Muscle of leg (tissue), 3 donors: ENCODE measurements at regions not wholly inside any gene's neighbourhood (a gene's known extent, or its start where the extent isn't known, plus 50 kb on each side); places are given as distances from the start of the nearest gene placed in this dataset.
"Not testable (repeated sequence)": the region's sequence is repeated elsewhere in the genome, so short reads cannot be mapped to it uniquely, and the experiment has no call there.

Source experiments
- DNase-seq: peaks from one replicate; pipeline ENCODE4 v3.0.0; 2013
- H3K27ac ChIP-seq: one replicate; pipeline ENCODE4 v1.5.1; 2013; ENCODE audit warnings: mild to moderate bottlenecking, low read length, control low read depth
- H3K27me3 ChIP-seq: one replicate; pipeline ENCODE4 v1.6.1; 2013; ENCODE audit warnings: low read length; ENCODE audit not compliant: control insufficient read depth, insufficient read depth
- H3K36me3 ChIP-seq: one replicate; pipeline ENCODE4 v1.6.1; 2013; ENCODE audit warnings: low read length; ENCODE audit not compliant: control insufficient read depth, insufficient read depth
- H3K4me1 ChIP-seq: one replicate; pipeline ENCODE4 v1.6.1; 2013; ENCODE audit warnings: low read length; ENCODE audit not compliant: control insufficient read depth, insufficient read depth
- H3K4me3 ChIP-seq: one replicate; pipeline ENCODE4 v1.5.1; 2013; ENCODE audit warnings: low read length, control low read depth
- H3K9me3 ChIP-seq: replicated peaks from 2 replicates; pipeline ENCODE4 v1.6.1; 2013; ENCODE audit warnings: low read depth, low read length; ENCODE audit not compliant: control insufficient read depth
- WGBS: methylation state at CpG from one replicate; pipeline ENCODE4 v1.1.5; 2013; ENCODE audit warnings: missing lambda C conversion rate; ENCODE audit not compliant: insufficient coverage; 5-methylcytosine and 5-hydroxymethylcytosine counted together

DNA sequence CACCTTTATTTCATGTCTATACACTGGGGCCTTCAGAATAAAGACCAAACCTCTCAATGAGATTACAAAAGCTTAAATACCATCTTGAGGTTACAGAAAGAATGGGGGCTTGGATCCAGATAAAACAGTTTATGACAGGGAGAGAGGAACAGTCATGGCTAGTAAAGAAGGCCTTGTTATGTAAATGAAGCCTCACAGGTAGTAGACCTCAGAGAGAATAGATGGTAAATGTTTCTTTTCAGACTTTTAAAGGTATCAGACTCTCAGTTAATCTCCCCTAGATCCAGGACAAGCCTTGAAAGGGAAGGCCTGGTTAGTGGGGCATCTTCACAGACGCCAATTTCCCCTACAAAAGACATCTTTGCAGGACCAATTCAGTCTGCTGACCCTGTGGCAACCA, 1325.6 kb downstream of the HACE1 start:
- WGBS: no CpG with 5 or more reads among the region's 1 CpG
- no peak for DNase-seq
- Histone ChIP-seq H3K4me3 (no peak overlapping the region), H3K27ac (no peak overlapping the region), H3K9me3 (no peaks in the 10 kb centered on the region), H3K4me1 (no peaks in the 10 kb centered on the region), H3K27me3 (no peaks in the 10 kb centered on the region), H3K36me3 (no peaks in the 10 kb centered on the region)

DNA sequence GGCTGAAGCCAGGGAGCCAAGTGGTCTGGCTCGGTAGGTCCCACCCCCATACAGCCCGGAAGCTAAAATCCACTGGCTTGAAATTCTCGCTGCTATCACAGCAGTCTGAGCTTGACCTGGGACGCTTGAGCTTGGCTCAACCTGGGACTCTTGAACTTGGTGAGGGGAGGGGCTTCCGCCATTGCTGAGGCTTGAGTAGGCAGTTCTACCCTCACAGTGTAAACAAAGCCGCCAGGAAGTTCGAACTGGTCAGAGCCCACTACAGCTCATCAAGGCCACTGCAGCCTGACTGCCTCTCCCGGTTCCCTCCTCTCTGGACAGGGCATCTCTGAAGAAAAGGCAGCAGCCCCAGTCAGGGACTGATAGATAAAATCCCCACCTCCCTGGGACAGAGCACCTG, 1337.7 kb downstream of the HACE1 start:
- no peak overlapping the region for H3K4me3 ChIP-seq
- 93% methylated on average over 8 of the region's 8 CpGs for WGBS
- peaks cover 10% of the 10 kb centered on the region for H3K9me3 ChIP-seq
- no peak overlapping the region for H3K27ac ChIP-seq
- H3K36me3 ChIP-seq: no peaks in the 10 kb centered on the region
- no peaks in the 10 kb centered on the region for H3K27me3 ChIP-seq
- H3K4me1 ChIP-seq: no peaks in the 10 kb centered on the region
- no peak for DNase-seq

DNA sequence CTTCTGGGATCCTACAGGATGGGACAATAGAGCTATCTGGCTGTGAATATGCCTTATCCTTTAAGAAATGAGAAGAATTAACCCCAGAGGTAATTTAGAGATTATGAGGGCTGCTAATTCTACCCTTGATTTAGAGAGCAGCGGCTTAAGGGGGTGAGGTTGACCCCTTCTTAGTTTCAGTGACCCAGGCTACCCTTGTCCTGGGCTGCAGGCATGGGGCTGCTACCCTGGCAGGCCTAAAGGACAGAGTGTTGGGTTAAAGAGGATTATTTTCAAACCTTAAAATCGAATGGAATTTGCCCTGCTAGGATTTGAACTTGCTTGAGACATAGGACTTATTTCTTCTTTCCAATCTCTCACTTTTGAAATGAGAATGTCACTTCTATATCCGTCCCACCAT, 1343.4 kb downstream of the HACE1 start:
- Histone ChIP-seq H3K27me3 (no peaks in the 10 kb centered on the region), H3K27ac (no peak overlapping the region), H3K4me1 (no peaks in the 10 kb centered on the region), H3K4me3 (no peak overlapping the region), H3K9me3 (no peaks in the 10 kb centered on the region), H3K36me3 (no peaks in the 10 kb centered on the region)
- no peak for DNase-seq
- no CpG with 5 or more reads among the region's 3 CpGs for WGBS

DNA sequence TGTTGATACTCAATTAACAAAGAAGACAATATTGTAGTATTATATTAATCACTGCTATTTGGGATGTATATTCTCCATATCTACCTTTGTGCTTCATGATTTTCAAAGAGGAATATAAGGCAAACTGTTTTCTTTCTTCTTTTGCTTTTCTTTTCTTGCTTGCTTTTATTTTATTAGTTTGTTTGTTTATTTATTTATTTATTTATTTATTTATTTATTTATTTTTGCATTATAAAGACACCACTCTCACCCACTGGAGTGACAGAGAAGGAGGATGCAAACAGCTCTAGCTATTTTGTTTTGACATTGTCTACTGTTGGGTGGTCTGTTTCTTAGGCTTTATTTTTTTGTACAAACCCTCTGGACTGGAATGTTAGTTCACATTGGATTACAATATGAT, 1352.7 kb downstream of the HACE1 start:
- Histone ChIP-seq H3K4me3 (no peak overlapping the region), H3K27me3 (no peaks in the 10 kb centered on the region)

DNA sequence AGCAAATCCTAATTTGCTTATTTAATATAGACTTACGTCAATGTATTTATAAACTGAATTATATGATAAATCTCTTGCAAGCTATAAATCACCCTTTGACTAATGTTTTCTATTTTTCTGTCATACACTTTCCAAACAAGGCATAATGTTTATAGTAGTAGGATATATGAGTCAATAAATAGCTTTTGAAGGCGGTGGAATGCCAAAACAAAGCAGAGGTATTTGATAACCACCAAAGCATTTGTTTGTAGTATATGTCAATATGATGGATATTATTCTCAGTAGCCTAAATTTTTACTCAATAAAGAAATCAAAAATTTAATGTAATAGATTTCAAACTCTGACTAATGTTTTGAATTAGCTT, 1354.6 kb downstream of the HACE1 start:
- Histone ChIP-seq H3K4me1 (no peaks in the 10 kb centered on the region), H3K36me3 (no peaks in the 10 kb centered on the region), H3K27ac (no peak overlapping the region), H3K4me3 (no peak overlapping the region), H3K27me3 (no peaks in the 10 kb centered on the region), H3K9me3 (no peaks in the 10 kb centered on the region)
- WGBS: no CpG with 5 or more reads among the region's 2 CpGs
- no peak for DNase-seq

More for the DNA sequence above, 1352.7 kb downstream of the HACE1 start:
- H3K27ac ChIP-seq: no peak overlapping the region
- H3K9me3 ChIP-seq: no peaks in the 10 kb centered on the region
- H3K4me1 ChIP-seq: no peaks in the 10 kb centered on the region
- no peak for DNase-seq
- no peaks in the 10 kb centered on the region for H3K36me3 ChIP-seq

DNA sequence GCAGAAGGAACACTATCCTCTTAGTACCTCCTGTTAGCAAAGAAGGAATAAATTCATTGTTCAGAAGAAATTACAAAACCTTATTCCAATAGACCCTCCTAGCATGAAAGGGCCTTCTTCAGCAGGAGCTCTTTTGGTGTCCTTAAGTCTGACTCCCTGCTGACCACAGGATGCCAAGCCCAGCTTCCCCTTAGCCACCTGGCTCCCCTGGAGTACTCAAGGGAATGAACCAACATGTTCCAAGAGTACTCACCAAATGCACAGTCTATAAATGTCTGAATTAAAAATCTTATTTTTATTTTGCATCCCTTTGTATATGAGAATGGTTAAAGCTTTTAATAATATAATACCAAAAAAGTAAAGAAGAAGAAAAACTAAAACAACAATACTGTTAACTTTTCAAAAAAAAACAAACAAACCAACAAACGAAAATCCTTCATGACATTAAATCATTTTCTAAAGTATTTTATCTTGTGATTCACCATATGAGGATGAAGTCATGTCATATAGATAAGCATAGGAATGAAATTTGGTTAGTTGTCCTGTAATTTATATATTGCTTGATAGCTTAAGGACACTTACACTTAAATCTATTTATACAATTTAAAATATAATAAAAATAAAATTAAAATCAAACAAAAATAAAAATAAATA, 1355.1 kb downstream of the HACE1 start:
- no peaks in the 10 kb centered on the region for H3K36me3 ChIP-seq
- H3K4me3 ChIP-seq: no peak overlapping the region
- no peak overlapping the region for H3K27ac ChIP-seq
- WGBS: no CpG with 5 or more reads among the region's 1 CpG
- no peaks in the 10 kb centered on the region for H3K27me3 ChIP-seq
- no peaks in the 10 kb centered on the region for H3K4me1 ChIP-seq
- no peaks in the 10 kb centered on the region for H3K9me3 ChIP-seq
- no peak for DNase-seq

DNA sequence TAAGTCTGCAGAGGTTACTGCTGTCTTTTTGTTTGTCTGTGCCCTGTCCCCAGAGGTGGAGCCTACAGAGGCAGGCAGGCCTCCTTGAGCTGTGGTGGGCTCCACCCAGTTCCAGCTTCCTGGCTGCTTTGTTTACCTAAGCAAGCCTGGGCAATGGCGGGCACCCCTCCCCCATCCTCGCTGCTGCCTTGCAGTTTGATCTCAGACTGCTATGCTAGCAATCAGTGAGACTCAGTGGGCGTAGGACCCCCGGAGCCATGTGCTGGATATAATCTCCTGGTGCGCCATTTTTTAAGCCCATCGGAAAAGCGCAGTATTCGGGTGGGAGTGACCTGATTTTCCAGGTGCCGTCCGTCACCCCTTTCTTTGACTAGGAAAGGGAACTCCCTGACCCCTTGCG, 1363.1 kb downstream of the HACE1 start:
- not testable (repeated sequence) for H3K9me3 ChIP-seq, H3K4me3 ChIP-seq, H3K27me3 ChIP-seq, DNase-seq, H3K27ac ChIP-seq, H3K4me1 ChIP-seq, H3K36me3 ChIP-seq
- 94% methylated on average over 6 of the region's 11 CpGs for WGBS

DNA sequence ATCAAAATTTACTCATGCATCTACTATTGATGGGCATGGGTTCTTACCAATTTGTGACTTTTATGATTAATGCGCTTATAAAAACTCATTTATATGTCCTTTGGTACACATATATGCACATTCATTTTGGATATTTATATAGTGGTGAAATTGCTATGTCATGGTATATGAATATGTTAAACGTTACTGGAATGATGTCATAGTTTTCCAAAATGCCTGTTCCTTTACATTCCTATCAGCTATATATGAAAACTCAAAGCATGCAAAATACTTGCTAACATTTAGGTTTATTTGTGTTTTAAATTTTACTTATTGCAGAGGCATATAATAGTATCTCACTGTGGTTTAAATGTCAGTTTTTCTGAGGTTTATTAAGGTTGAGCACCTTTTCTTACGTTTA, 1403.1 kb downstream of the HACE1 start:
- no peaks in the 10 kb centered on the region for H3K27me3 ChIP-seq
- H3K4me3 ChIP-seq: no peak overlapping the region
- H3K4me1 ChIP-seq: no peaks in the 10 kb centered on the region
- DNase-seq: no peak
- no peaks in the 10 kb centered on the region for H3K36me3 ChIP-seq
- WGBS: no CpG with 5 or more reads among the region's 3 CpGs
- peaks cover 4% of the 10 kb centered on the region for H3K9me3 ChIP-seq
- H3K27ac ChIP-seq: no peak overlapping the region

DNA sequence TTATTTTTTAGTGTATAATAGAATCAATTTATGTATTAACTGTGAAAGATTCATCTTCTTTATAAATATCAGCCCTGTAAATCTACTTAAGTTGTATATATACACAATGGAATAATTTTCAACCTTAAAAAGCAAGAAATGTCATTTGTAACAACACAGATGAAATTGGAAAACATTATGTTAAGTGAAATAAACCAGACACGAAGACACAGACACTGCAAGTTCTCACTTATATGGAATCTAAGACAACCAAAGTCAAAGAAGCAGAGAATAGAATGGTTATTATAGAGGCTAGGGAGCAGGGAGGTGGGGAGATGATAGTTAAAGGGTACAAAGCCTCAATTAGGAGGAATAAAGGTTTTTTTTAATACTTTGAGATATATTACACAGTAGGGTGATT, 1404.4 kb downstream of the HACE1 start:
- Histone ChIP-seq H3K4me3 (no peak overlapping the region), H3K27ac (no peak overlapping the region), H3K4me1 (no peaks in the 10 kb centered on the region), H3K9me3 (peaks cover 4% of the 10 kb centered on the region), H3K36me3 (no peaks in the 10 kb centered on the region), H3K27me3 (no peaks in the 10 kb centered on the region)
- no peak for DNase-seq
- WGBS: no CpG with 5 or more reads among the region's 1 CpG

DNA sequence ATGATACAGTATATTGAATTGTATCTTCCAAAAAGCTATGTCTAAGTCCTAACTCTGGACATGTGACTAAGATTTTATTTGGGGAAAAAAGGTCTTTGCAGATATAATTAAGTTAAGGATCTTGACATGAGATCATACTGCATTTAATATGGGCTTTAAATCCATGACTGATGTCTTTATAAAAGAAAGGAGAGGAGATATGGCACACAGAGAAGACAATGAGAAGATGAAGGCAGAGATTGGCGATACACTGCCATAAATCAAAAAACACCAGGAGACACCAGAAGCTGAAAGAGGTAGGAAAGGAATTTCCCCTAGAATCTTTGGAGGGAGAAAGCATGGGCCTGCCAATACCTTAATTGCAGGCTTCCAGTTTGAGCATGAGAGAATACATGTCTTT, 1450.2 kb downstream of the HACE1 start:
- DNase-seq: no peak
- no CpG with 5 or more reads among the region's 1 CpG for WGBS

DNA sequence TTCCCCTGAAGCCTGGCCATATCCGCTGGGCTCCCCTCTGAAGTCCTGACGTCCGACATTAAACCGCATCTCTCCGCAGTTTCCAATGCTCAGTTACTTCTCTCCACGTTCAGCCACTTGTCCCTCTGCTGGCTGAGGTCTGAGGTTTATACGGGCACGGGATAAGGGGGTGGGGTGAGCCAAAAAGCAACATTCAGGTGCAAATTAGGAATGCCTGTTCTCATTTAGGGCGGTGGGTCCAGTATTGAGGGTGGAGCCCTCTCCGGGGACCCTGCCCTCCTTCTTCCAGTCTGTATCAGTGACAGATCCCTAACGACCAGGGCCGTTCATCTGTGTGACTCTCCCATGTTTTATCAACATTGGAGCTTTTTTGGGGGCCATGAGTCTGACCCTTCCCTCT, 1454.4 kb downstream of the HACE1 start:
- Histone ChIP-seq H3K9me3 (no peaks in the 10 kb centered on the region), H3K4me3 (no peak overlapping the region), H3K27ac (no peak overlapping the region), H3K27me3 (no peaks in the 10 kb centered on the region), H3K4me1 (no peaks in the 10 kb centered on the region), H3K36me3 (no peaks in the 10 kb centered on the region)
- no peak for DNase-seq
- 84% methylated on average over 3 of the region's 12 CpGs for WGBS

More for the DNA sequence above, 1450.2 kb downstream of the HACE1 start:
- Histone ChIP-seq H3K36me3 (no peaks in the 10 kb centered on the region), H3K9me3 (no peaks in the 10 kb centered on the region), H3K4me1 (no peaks in the 10 kb centered on the region), H3K4me3 (no peak overlapping the region), H3K27me3 (no peaks in the 10 kb centered on the region), H3K27ac (no peak overlapping the region)
